Prostate gland (tissue), 2 donors: ENCODE measurements at regions not wholly inside any gene's neighbourhood (a gene's known extent, or its start where the extent isn't known, plus 50 kb on each side); places are given as distances from the start of the nearest gene placed in this dataset.

Experiments used
- POLR2A ChIP-seq: fragments of 450-650 bp; IDR thresholded peaks from one replicate; pipeline ENCODE4 v1.6.1; 2016; ENCODE audit warnings: antibody characterized with exemption, mild to moderate bottlenecking
- POLR2AphosphoS5 ChIP-seq: sonication (generic); formaldehyde crosslinking; IDR thresholded peaks from one replicate; pipeline ENCODE4 v1.6.1; 2017; ENCODE audit warnings: antibody characterized with exemption
- TF ChIP-seq, protein P1 (sequence below), 4 experiments: fragments of 200-600 bp in 2 of 4; fragments of 450-650 bp in 2 of 4; sonication (generic) in 2 of 4; IDR thresholded peaks; 1 replicate in 3 of 4; 2 replicates in 1 of 4; pipeline ENCODE4 v1.5.1; 2016 to 2019; ENCODE audit warnings: antibody characterized with exemption in 4 of 4, mild to moderate bottlenecking in 2 of 4, moderate library complexity in 2 of 4

DNA sequence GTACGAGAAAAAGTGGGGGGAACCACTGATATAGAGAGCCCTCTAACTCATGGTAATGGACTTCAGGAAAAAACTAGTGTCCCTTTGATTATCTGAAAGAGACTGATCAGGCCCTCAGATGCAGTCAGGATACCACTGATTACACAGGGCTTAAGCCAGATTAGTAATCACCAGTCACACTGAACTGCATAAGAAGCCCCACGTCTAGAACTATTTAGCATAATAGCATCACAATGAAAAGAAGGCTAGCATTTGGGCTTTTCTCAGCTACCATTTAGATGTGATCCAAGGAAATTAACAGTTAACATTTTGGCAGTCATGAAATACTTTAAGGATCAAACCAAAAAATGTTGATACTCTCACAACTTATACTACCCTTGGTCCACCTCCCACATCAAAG is 813.1 kb upstream of the POU3F3 start:
- TF ChIP-seq, protein P1, sequence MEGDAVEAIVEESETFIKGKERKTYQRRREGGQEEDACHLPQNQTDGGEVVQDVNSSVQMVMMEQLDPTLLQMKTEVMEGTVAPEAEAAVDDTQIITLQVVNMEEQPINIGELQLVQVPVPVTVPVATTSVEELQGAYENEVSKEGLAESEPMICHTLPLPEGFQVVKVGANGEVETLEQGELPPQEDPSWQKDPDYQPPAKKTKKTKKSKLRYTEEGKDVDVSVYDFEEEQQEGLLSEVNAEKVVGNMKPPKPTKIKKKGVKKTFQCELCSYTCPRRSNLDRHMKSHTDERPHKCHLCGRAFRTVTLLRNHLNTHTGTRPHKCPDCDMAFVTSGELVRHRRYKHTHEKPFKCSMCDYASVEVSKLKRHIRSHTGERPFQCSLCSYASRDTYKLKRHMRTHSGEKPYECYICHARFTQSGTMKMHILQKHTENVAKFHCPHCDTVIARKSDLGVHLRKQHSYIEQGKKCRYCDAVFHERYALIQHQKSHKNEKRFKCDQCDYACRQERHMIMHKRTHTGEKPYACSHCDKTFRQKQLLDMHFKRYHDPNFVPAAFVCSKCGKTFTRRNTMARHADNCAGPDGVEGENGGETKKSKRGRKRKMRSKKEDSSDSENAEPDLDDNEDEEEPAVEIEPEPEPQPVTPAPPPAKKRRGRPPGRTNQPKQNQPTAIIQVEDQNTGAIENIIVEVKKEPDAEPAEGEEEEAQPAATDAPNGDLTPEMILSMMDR (IDR thresholded peaks at IDR 0.05) = no peak
- no peak for TF ChIP-seq POLR2AphosphoS5
- no peak for TF ChIP-seq POLR2A
